ENCODE measurements at regions not wholly inside any gene's neighbourhood (a gene's known extent, or its start where the extent isn't known, plus 50 kb on each side); places are given as distances from the start of the nearest gene placed in this dataset.

DNA sequence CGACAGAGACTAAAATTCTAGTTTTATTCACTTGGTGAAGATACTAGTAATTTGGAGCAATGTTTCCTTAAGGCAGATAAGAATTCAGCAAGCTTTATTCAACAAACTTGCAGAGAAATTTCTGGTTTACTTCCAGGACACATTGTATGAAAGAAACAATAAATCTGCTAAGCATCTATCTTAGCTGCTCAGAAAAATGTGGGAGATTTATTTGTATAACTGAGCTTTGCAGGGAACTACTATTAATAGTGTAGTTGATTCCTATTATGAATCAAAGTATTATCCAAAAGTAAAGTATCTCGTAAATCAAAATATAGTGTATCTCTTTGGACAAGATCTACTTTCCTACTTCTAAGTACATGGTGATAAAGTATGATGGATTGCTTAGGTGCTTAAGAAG, 239.4 kb upstream of the TMTC1 start:
- no peaks in the 10 kb centered on the region for H3K36me3 ChIP-seq (replicated peaks in 1 of 2; ENCODE audit: control extremely low read depth in 1 of 2, control insufficient read depth in 1 of 2, extremely low read depth in 1 of 2, insufficient read depth in 2 of 2, low read length in 1 of 2)
- no peak for DNase-seq
- no peaks in the 10 kb centered on the region for H3K4me1 ChIP-seq (ENCODE audit: control insufficient read depth in 2 of 2, insufficient read depth in 2 of 2, low read length in 2 of 2)
- intact Hi-C loops (cut with micrococcal nuclease): no loop called here
- no CpG with 5 or more reads among the region's 2 CpGs for WGBS (ENCODE audit: insufficient coverage)
- ChIA-PET CTCF (no interaction called here), POLR2A (no interaction called here)
- TF ChIP-seq CTCF (IDR thresholded peaks at IDR 0.05) (no peak), EZH2 (IDR thresholded peaks at IDR 0.05; ENCODE audit: borderline replicate concordance, insufficient read depth, low read depth, low read length, poor library complexity, severe bottlenecking) (no peak)
- no peak overlapping the region for H3K4me3 Mint-ChIP-seq
- H3K9me3 Mint-ChIP-seq (ENCODE audit: insufficient read depth): peaks cover 5% of the 10 kb centered on the region
- no peaks in the 10 kb centered on the region for H3K79me2 ChIP-seq (ENCODE audit: control insufficient read depth, insufficient read depth, low read length)
- no peak overlapping the region for H2AFZ ChIP-seq (ENCODE audit: insufficient read depth, low read depth, low read length, poor library complexity, severe bottlenecking)
- no peak for ATAC-seq (ENCODE audit: low read depth)
- H3K4me2 ChIP-seq (replicated peaks; ENCODE audit: low read depth, low read length, poor library complexity, severe bottlenecking): no peak overlapping the region
- H3K27me3 Mint-ChIP-seq: no peaks in the 10 kb centered on the region
- H3K27ac Mint-ChIP-seq: no peak overlapping the region
- no peak overlapping the region for H3K27ac ChIP-seq (ENCODE audit: low read length in 2 of 2)
- peaks cover 0 to 8% (median 0%) of the 10 kb centered on the region in 3 donors for H3K9me3 ChIP-seq (ENCODE audit: control extremely low read depth in 1 of 3, control insufficient read depth in 2 of 3, insufficient read depth in 1 of 3, low read length in 2 of 3)
- no peaks in the 10 kb centered on the region for H4K20me1 ChIP-seq (ENCODE audit: control insufficient read depth, insufficient read depth, low read length, poor library complexity, severe bottlenecking)
- no peak overlapping the region for H3K9ac ChIP-seq (ENCODE audit: low read length)
- H3K4me1 Mint-ChIP-seq: no peaks in the 10 kb centered on the region
- no peak overlapping the region for H3K4me3 ChIP-seq (ENCODE audit: control extremely low read depth in 1 of 5, extremely low read depth in 1 of 5, insufficient read depth in 1 of 5, low read depth in 2 of 5, low read length in 4 of 5)
- H3K27me3 ChIP-seq (replicated peaks in 1 of 4; ENCODE audit: control extremely low read depth in 1 of 4, control insufficient read depth in 3 of 4, insufficient read depth in 4 of 4, low read length in 3 of 4): no peaks in the 10 kb centered on the region

- intact Hi-C loops (cut with micrococcal nuclease): no loop called here
- Histone ChIP-seq H3K4me2 (replicated peaks; ENCODE audit: low read depth, low read length, poor library complexity, severe bottlenecking) (no peak overlapping the region), H3K27ac (ENCODE audit: low read length in 2 of 2) (no peak overlapping the region), H3K79me2 (ENCODE audit: control insufficient read depth, insufficient read depth, low read length) (no peaks in the 10 kb centered on the region), H3K9ac (ENCODE audit: low read length) (no peak overlapping the region), H3K9me3 (ENCODE audit: control extremely low read depth in 1 of 3, control insufficient read depth in 2 of 3, insufficient read depth in 1 of 3, low read length in 2 of 3) (peaks cover 0 to 8% (median 0%) of the 10 kb centered on the region in 3 donors), H2AFZ (ENCODE audit: insufficient read depth, low read depth, low read length, poor library complexity, severe bottlenecking) (no peak overlapping the region), H3K4me1 (ENCODE audit: control insufficient read depth in 2 of 2, insufficient read depth in 2 of 2, low read length in 2 of 2) (no peaks in the 10 kb centered on the region), H3K4me3 (ENCODE audit: control extremely low read depth in 1 of 5, extremely low read depth in 1 of 5, insufficient read depth in 1 of 5, low read depth in 2 of 5, low read length in 4 of 5) (no peak overlapping the region), H3K27me3 (replicated peaks in 1 of 4; ENCODE audit: control extremely low read depth in 1 of 4, control insufficient read depth in 3 of 4, insufficient read depth in 4 of 4, low read length in 3 of 4) (no peaks in the 10 kb centered on the region), H3K36me3 (replicated peaks in 1 of 2; ENCODE audit: control extremely low read depth in 1 of 2, control insufficient read depth in 1 of 2, extremely low read depth in 1 of 2, insufficient read depth in 2 of 2, low read length in 1 of 2) (no peaks in the 10 kb centered on the region), H4K20me1 (ENCODE audit: control insufficient read depth, insufficient read depth, low read length, poor library complexity, severe bottlenecking) (no peaks in the 10 kb centered on the region)
- TF ChIP-seq CTCF (IDR thresholded peaks at IDR 0.05) (no peak), EZH2 (IDR thresholded peaks at IDR 0.05; ENCODE audit: borderline replicate concordance, insufficient read depth, low read depth, low read length, poor library complexity, severe bottlenecking) (no peak)
- Mint-ChIP-seq H3K27ac (no peak overlapping the region), H3K4me3 (no peak overlapping the region), H3K4me1 (no peaks in the 10 kb centered on the region), H3K9me3 (ENCODE audit: insufficient read depth) (peaks cover 7% of the 10 kb centered on the region), H3K27me3 (no peaks in the 10 kb centered on the region)
- WGBS (ENCODE audit: insufficient coverage): no CpG with 5 or more reads among the region's 2 CpGs
- ChIA-PET POLR2A (no interaction called here), CTCF (no interaction called here)
- ATAC-seq (ENCODE audit: low read depth) (no peak), DNase-seq (no peak)
Observed at GRCh38 chr12:30021051-30021833, 237.5 kb upstream of the TMTC1 start.
